ENCODE measurements at regions not wholly inside any gene's neighbourhood (a gene's known extent, or its start where the extent isn't known, plus 50 kb on each side); places are given as distances from the start of the nearest gene placed in this dataset.

DNA sequence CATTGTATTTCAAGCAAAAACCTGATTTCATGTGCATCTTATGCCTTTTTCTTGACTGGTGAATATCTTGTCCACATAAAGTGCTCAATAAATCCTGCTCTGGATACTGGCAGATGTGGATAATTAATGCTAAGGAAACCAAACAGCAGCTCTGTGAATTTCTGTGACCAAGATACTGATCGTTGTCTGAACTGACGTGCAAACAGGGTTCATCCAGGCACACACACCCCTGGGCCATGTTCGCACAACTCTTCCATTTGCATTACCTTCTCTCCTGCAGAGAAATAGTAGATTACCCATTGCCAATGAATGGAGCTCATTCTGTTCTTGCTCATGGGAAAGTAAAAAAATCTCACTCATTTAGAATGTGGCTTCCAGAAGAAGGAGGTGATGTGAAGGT, 316.2 kb upstream of the TRIB2 start:
- DNase-seq (ENCODE audit: low read depth, low spot score) = no peak

DNA sequence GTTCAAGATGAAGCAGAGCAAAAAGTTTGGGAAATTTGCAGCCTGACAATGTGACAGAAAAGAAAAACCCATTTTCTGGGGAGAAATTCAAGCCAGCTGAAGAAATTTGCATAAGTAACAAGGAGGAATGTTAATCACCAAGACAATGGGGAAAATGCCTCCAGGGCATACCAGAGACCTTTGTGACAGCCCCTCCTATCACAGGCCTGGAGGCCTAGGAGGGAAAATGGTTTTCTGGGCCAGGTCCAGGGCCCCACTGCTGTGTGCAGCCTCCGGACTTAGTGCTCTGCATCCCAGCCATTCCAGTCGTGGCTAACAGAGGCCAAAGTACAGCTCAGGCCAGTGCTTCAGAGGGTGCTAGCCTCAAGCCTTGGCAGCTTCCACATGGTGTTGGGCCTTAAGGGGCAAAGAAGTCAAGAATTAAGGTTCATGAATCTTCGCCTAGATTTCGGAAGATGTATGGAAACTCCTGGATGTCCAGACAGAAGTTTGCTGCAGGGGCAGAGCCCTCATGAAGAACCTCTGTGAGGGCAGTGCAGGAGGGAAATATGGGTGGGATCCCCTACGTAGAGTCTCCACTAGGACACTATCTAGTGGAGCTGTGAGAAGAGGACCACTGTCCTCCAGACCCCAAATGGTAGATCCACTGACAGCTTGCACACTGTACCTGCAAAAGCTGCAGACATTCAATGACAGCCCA, 314.1 kb upstream of the TRIB2 start:
- DNase-seq (ENCODE audit: low read depth, low spot score) = no peak

DNA sequence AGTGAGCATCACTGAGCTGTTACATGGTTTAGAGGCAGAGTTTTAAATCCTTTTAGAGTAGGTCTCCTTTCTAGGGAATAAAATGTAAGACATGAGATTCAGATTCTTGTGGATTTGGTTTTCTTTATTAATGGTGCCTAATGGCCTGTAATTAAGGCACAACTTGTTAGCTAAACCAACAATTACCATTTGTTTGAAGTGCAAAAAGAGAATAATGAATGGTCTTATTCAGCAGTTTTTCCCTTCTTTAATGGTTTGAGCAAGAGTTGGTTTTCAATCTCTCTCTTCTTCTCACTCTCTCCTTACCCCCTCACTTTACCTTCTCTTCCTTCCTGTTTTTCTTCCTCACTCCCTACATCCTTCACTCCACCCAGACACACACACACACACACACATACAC, 312.2 kb upstream of the TRIB2 start:
- DNase-seq (ENCODE audit: low read depth, low spot score) = no peak

DNA sequence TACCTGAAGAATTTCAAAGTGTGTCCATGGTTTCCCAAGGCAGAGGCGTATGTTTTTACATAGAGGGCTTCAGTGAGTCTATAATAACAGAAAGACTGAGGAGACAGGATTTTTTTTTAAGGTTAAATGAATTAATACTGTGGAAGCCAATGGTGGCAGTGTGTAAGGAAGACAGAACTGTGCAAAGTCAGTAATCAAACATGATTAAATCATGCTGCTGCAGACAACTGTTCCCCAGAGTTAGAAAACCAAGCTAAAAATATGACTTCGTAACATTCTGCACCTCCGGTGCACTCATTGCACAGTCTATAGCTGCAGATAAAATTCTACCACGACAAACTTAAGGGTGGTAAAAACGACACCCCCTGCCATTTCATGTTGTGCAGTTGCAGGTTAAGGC, 309.6 kb upstream of the TRIB2 start:
- no peak for DNase-seq (ENCODE audit: low read depth, low spot score)

DNA sequence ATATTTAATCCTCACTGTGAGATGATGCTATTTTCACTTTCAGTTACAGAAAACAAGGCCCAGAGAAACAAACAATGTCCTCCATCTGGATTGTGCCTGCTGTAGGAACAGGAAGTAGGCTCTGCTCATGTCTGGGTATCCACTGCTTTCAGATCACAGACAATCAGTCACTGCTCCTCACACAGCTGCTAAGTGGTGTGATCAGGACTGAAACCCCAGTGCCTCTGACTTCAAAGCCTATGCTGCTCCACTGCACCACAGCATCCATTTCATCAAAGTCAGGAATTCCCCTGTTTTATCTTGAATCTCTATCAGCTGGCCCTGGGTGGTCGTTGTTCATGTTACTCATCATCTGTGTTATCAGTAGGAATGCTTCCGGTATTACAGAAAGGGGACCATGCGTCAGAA, 303.8 kb upstream of the TRIB2 start:
- DNase-seq (ENCODE audit: low read depth, low spot score) = no peak

DNA sequence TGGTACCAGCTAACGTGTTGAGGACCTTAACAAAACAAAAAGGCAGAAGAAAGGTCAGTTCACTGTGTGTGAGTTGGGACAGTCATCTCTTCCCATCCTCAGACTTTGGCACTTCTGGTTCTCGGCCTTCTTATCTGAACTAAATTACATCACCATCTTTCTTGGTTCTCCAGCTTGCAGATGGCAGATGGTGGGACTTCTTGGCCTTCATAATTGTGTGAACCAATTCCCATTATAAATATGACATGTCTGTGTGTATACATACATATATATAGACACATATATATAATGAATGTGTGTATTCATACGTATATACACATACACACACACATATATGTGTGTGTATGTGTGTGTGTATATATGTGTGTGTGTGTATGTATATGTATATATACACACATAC, 301.2 kb upstream of the TRIB2 start:
- DNase-seq (ENCODE audit: low read depth, low spot score) = no peak

DNA sequence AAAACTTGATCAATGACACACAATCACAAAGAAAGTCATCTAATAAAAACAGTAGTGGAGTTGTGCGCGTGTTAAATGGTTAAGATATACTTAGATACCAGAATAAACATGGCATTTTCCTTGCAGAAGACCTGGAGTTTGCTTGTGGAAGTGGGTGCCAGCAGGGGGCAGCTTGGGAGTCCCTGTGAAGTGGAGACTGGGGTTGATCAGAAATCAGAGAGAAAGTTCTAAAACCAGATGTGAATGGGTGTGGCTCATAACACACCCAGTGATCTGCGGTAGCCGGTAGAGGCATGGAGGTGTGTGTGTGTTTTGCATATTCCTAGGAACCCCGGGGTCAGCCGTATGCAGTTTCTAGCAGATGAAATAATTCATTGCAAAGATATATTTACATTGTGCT, 300.1 kb upstream of the TRIB2 start:
- DNase-seq (ENCODE audit: low read depth, low spot score) = no peak

DNA sequence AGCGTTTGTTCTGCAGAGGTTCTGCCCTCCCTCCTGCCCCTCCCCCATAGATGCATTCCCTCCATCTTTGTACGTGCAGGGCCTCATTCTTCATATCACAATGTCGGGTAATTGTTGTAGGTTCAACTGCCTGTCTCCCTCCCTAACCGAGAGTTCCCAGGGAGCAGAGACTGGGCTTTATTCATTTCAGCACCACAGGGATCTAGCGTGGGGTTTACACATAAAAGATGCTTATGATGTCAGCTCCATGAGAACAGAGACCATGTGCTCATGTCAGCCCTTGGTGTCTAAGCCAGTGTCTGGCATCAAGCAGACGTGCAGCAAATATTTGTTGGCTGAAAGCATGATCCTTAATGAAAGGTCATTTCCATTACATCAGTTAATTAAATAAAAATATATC, 298.9 kb upstream of the TRIB2 start:
- no peak for DNase-seq (ENCODE audit: low read depth, low spot score)

DNA sequence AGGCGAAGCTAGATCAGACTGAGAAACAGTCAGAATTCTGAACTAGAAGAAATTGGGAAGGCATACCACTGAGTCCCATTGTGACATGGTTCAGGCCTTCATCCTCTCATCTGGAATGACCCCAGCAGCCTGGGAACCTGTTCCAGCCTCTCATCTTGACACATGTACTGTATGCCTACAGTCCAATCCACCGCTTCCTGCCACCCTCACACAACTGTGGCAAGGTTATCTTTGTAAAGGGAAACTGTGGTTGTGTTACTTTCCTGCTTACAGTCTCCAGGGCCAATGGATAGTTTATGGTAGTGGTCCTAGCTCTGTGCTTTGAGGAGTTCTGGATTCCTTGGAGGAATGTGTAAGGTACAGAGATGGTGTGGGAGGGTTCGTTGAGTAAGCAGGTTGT, 296.9 kb upstream of the TRIB2 start:
- no peak for DNase-seq (ENCODE audit: low read depth, low spot score)

DNA sequence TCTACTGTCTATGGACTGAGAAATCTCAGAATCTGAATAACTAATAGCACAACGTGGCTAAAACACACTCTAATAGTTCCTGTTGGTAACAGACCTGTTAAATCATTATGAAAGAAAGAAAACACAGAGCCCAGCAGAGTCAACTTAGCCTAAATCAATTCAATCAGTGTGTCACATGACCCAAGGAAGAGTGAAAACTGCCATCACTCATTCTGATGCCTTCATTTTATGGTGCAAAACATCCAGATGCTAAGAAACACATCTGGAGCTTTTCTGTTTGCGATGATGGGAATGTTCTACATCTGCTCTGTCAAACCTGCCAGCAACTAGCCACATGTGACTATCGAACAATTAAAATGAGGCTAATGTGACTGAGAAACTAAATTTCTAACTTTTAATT, 295.7 kb upstream of the TRIB2 start:
- DNase-seq (ENCODE audit: low read depth, low spot score) = no peak

DNA sequence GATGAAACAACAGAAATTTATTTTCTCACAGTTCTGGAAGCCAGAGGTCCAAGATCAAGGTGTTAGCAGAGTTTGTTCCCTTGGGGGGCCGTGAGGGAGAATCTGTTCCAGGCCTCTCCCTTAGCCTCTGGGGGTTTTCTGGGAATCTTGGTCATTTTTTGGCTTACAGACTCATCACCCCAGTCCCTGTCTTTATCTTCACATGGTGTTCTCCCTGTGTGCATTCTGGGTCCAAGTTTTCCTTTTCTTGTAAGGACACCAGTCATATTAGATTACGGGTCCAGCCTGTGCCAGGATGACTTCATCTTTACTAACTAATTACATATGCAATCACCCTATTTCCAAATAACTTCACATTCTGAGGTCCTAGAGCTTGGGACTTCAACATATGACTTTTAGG, 292.5 kb upstream of the TRIB2 start:
- no peak for DNase-seq (ENCODE audit: low read depth, low spot score)

DNA sequence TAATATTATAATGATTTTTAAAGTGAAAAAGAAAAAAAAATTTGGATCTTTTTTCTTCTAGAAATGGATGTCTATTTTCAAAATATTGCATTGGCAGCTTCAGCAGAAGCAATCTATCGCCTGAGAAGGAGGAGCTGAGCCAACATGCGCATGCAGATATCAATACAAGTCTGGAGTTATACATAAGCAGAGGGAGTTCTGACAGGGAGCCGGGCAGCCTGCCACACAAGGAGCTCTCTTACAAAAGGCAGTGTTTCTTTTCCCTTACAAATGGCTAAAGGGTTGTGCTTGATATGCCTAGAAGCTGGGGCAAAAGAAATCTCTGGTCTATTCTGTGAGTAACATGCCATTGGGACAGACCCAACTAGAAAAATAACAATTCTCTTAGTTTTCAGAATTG, 291.9 kb upstream of the TRIB2 start:
- no peak for DNase-seq (ENCODE audit: low read depth, low spot score)

DNA sequence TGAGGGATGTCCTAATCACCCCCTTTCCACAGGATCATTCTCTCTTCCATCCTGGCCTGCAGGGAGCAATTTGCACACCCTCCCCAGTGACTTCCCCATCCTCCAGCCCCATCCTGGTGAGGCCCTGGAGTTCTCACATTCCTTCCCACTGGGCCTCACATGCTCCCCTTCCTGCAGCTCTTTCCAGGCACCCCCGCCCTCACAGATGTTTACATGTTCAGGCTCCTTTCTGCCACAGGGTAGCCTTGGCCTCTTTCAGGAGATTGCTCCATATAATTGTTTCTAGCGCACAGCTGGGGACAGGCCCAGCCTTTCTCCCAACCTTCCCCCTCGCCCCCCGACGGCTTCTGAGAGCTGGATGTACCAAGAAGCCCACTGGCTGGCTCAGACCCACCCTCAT, 288.4 kb upstream of the TRIB2 start:
- DNase-seq (ENCODE audit: low read depth, low spot score) = peak; percentile 54

DNA sequence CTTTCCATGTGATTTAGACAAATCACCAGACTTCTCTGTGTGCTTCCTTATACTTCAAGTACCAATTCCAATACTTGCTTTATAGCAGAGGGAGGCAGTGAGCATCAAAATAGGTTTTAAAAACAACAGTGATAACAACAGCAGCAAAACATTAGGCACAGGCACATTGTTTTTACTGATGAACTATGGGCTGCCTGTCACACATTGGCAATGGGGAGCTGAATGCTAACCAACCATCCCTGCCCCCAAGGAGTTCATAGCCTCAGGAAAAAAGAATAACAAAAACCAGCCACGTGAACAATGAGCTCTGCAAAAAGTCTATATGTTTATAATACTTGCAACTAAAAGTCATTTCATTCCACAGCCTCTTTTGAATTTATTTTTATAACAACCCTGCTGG, 287.9 kb upstream of the TRIB2 start:
- peak; percentile 76 for DNase-seq (ENCODE audit: low read depth, low spot score)

DNA sequence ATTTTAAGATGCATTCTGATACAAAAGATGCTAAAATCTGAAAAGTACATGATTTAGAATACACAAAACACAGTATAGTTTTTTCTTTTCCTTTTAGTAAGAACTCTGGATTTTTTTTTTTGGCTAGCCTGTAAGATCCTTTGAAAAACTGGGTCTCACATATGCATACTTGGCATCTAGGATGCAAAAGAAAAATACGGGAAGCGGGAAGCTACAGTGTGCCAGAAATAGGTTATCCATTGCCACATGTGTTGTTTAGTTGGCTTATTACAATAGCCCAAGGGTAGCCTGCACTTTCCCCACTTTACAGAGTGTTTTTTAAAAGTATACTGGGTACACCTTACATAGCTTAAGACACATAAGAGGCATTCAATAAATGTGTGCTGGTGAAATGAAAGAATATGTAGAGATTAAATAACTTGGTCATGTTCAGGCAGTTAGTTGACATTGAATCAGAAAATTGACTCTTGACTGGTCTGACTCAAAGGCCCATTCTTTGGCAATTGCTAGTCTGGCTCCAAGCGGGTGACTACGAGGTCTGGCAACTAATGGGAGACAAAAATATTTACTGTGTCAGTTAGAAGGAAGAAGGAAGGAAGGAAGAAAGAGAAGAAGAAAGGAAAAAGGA, 286.8 kb upstream of the TRIB2 start:
- no peak for DNase-seq (ENCODE audit: low read depth, low spot score)

DNA sequence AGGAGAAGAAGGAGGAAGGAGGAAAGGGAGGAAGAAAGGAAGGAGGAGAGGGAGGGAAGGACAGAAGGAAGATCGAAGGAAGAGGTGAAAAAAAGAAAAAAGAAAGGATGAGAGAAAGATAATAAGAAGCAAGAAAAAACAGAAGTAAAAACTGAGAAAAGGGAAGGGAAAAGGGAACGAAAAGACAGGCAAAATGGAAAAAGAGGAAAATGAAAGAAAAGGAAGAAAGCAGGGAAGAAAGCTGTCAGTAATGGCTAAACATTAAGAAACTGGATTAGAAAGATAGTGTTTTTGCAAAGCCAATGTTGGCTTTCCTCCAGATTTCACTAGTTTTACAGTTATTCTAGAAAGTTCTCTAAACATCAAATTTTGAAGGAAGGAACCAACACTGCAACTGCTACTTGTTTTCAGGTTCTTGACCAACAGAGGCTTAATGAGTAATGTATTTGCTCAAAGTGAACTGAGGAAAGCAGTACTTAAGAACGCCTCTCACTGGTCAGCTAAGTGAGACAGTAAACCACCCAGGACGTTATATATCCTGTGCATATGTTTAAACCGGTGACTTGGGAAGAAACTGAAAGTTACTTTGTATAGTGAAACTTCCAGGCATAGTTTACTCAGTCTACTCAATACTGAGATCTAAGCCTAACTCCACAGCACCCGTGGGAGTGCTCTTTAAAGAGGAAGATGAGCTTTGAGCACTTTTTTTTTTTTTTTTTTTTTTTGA, 286.2 kb upstream of the TRIB2 start:
- no peak for DNase-seq (ENCODE audit: low read depth, low spot score)

DNA sequence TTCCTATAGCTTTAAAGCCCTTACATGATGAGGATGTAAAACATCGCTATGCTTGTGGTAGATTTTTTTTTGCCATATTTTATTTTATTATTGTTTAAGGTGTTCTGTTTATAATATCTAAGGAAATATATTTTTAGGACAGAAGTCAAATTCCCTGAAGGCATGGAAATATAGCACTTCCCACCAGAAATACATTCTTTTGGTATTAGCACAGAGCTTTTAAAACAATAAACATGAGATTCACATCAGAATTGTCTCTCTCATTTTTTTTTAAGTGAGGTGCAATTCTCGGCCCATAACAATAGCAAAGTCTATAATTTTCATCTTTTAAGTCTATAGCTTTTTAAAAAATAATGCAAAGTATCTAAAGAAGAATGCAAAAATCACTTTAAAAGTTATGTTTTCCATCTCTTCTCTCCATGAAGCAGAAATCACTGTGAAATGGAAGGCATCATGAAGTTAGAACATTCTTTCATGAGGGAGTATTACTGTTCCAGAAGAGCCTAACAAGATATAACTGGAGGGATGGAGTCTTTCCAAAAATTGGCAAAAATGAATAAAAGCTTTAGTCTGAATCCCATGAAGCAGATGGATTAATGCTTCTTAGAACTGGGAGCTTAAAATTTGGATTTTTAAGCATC, 283.6 kb upstream of the TRIB2 start:
- DNase-seq (ENCODE audit: low read depth, low spot score) = no peak

DNA sequence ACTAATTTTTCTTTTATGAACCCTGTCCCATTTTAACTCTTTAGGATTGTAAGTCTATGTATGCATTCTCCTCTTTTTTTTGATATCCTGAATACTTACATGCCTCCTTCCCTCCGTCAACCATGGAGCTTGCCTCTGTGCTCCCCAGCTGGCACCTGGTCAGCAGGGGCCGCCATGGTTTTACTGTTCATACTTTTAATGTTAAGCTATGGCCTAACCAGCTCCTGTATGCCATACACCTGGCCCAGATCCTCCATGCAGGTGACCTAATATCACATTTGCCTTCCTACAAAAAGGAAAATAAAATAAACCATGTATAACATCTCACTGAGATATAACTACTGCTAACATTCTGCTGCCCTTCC, 283.1 kb upstream of the TRIB2 start:
- no peak for DNase-seq (ENCODE audit: low read depth, low spot score)

DNA sequence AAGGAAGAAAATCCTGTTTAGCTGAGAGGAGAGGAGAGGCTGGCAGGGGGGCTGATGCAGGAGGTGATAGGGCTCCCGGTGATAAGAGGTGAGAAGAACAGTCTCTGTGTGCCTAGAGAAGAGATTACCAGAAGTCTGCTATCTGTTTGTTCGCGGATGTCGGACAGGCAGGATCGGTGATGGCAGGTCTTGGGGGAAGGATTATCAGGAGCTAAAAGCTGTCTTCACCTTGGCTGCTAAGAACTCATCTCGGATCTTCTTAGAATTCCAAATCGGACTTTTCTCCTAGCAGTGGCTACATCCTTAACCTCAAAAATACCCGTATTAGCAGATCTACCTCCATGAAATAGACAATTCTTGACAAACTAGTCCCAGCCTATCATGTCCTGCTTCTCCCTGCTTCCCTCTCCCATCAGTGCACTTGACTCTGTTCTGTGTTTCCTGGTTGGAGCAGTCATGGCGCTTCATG, 282.1 kb upstream of the TRIB2 start:
- DNase-seq (ENCODE audit: low read depth, low spot score) = no peak

DNA sequence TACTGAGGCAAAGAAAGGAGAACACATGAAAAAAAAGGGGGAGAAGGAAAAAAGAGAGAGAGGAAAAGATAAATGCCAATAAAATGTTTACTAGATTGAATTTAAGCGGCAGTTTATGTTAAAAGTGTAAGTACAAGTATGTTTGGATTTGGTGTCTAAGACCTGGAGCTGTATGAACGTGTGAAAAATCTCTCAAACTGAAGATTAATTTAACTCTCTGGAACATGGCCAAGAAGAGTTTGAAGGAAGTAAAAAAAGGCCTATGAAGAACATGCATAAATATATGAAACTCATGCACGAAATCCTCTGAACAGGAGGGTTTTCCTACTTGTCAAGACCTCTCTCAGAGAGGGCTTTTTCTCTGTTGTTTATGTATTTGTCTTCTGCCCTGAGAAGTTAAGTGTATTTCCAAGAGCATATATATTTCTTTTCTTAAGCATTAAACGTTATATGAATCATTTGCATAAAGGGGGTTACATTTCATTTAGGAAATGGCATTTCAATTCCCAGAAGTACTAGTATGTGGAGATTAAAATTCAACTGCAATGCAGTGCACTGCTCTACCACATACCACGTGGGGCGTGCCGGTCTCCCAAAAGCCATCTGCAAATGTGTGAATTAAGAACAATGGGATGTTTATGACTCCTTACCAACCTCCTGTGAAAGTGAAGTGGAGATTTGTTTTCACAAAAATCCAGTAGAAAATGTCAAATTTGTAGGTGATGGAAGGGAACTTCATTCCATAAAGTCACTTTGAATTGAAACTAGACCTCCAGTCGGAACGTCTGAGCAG, 281.1 kb upstream of the TRIB2 start:
- no peak for DNase-seq (ENCODE audit: low read depth, low spot score)

DNA sequence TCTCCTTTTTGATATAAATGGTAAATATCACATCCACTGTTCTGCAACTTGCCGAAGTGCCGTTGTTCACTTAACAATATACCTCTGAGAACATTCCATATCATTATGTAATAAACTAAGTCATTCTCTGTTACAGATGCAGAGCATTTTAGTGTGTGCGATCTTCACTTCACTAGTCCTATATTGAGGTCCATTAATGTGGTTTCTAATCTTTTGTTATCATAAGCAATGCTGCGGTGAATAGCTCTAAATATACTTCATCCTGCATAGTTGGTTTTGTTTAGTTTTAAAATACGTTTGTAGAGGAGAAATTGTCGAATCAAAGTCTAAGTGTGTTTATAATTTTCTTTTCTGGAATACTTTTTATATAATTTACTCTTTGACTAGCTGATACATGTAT, 280.3 kb upstream of the TRIB2 start:
- DNase-seq (ENCODE audit: low read depth, low spot score) = no peak
